IMR-90 (cell line): ENCODE measurements at regions not wholly inside any gene's neighbourhood (a gene's known extent, or its start where the extent isn't known, plus 50 kb on each side); places are given as distances from the start of the nearest gene placed in this dataset.

Source experiments
- ATAC-seq: fragments of 200-7000 bp; cut with Tn5 transposase; 2 replicates; pipeline ENCODE4 v1.9.1; 2020; ENCODE audit warnings: low read depth, mild to moderate bottlenecking, moderate library complexity
- BruUV-seq: library from RNA; stranded (reverse); fragments of 400-500 nt; replicated peaks from 2 replicates; lab custom pipeline; 2021; lab: Mats Ljungman, UMichigan
- CTCF ChIA-PET: fragments of 300-600 bp; formaldehyde crosslinking; extraction: SDS; loops from one replicate; lab custom pipeline; 2021; ENCODE audit warnings: antibody characterized with exemption; lab: Yijun Ruan, JAX
- POLR2A ChIA-PET: fragments of 300-600 bp; sonication (Branson Sonifier 250); formaldehyde crosslinking; loops from one replicate; lab custom pipeline; 2022; ENCODE audit warnings: antibody characterized with exemption; ENCODE audit not compliant: unreplicated experiment; lab: Charles Lee
- DNase-seq: peaks from one replicate; pipeline ENCODE4 v3.0.0; 2013
- H2AFZ ChIP-seq: replicated peaks from 2 replicates; pipeline ENCODE3; 2013; ENCODE audit warnings: low read length, mild to moderate bottlenecking; ENCODE audit not compliant: poor library complexity
- H2AK5ac ChIP-seq: 2 replicates; pipeline ENCODE4 v1.6.1; 2013; ENCODE audit warnings: low read depth, low read length, inconsistent platforms
- H2AK9ac ChIP-seq: replicated peaks from 2 replicates; pipeline ENCODE3; 2013; ENCODE audit warnings: mild to moderate bottlenecking, low read depth, low read length, moderate library complexity; ENCODE audit not compliant: poor library complexity
- H2BK120ac ChIP-seq: 2 replicates; pipeline ENCODE4 v1.6.1; 2013; ENCODE audit warnings: low read depth, low read length, inconsistent platforms
- H2BK15ac ChIP-seq: 3 replicates; pipeline ENCODE4 v1.6.1; 2013; ENCODE audit warnings: low read depth, low read length, inconsistent platforms
- H2BK20ac ChIP-seq: 2 replicates; pipeline ENCODE4 v1.6.1; 2013; ENCODE audit warnings: low read depth, mild to moderate bottlenecking, inconsistent platforms, low read length, moderate library complexity
- H2BK5ac ChIP-seq: 2 replicates; pipeline ENCODE4 v1.6.1; 2013; ENCODE audit warnings: mild to moderate bottlenecking, low read depth, low read length, inconsistent platforms; ENCODE audit not compliant: poor library complexity, severe bottlenecking
- H3K14ac ChIP-seq: replicated peaks from 2 replicates; pipeline ENCODE4 v1.6.1; 2013; ENCODE audit warnings: low read depth, low read length, inconsistent platforms
- H3K18ac ChIP-seq: 2 replicates; pipeline ENCODE4 v1.6.1; 2013; ENCODE audit warnings: low read depth, low read length, control low read depth
- H3K23ac ChIP-seq: 2 replicates; pipeline ENCODE4 v1.6.1; 2013; ENCODE audit warnings: low read depth, low read length, inconsistent platforms
- H3K27ac ChIP-seq: 2 replicates; pipeline ENCODE4 v1.5.1; 2013; ENCODE audit warnings: mild to moderate bottlenecking, control low read depth, low read length; ENCODE audit not compliant: insufficient read depth
- H3K27me3 ChIP-seq: 2 replicates; pipeline ENCODE4 v1.6.1; 2013; ENCODE audit warnings: low read length; ENCODE audit not compliant: control insufficient read depth, insufficient read depth
- H3K36me3 ChIP-seq: 2 replicates; pipeline ENCODE4 v1.6.1; 2013; ENCODE audit warnings: low read length, mixed read lengths; ENCODE audit not compliant: control insufficient read depth, insufficient read depth
- H3K4ac ChIP-seq: 2 replicates; pipeline ENCODE4 v1.6.1; 2013; ENCODE audit warnings: low read depth, low read length, inconsistent platforms
- H3K4me1 ChIP-seq: 2 replicates; pipeline ENCODE4 v1.6.1; 2013; ENCODE audit warnings: low read length, mixed read lengths; ENCODE audit not compliant: control insufficient read depth, insufficient read depth
- H3K4me2 ChIP-seq: 2 replicates; pipeline ENCODE4 v1.6.1; 2013; ENCODE audit warnings: low read depth, mild to moderate bottlenecking, control low read depth, low read length, moderate library complexity
- H3K4me3 ChIP-seq: 2 replicates; pipeline ENCODE4 v1.5.1; 2013; ENCODE audit warnings: low read depth, mild to moderate bottlenecking, control low read depth, low read length, moderate library complexity; ENCODE audit not compliant: insufficient read depth
- H3K56ac ChIP-seq: 2 replicates; pipeline ENCODE4 v1.6.1; 2013; ENCODE audit warnings: low read length, inconsistent platforms; ENCODE audit not compliant: insufficient read depth; ENCODE audit errors: extremely low read depth
- H3K79me1 ChIP-seq, 2 experiments: 2 replicates each; pipeline ENCODE4 v1.6.1; 2013; ENCODE audit warnings: low read length in 2 of 2, inconsistent platforms in 1 of 2, low read depth in 1 of 2
- H3K9ac ChIP-seq: 2 replicates; pipeline ENCODE4 v1.6.1; 2013; ENCODE audit warnings: low read depth, low read length, control low read depth
- H3K9me1 ChIP-seq: 2 replicates; pipeline ENCODE4 v1.6.1; 2013; ENCODE audit warnings: low read length, inconsistent platforms; ENCODE audit not compliant: insufficient read depth
- H3K9me3 ChIP-seq: 2 replicates; pipeline ENCODE4 v1.6.1; 2013; ENCODE audit warnings: low read length; ENCODE audit not compliant: control insufficient read depth, insufficient read depth
- H4K20me1 ChIP-seq: 2 replicates; pipeline ENCODE4 v1.6.1; 2013; ENCODE audit warnings: low read length, inconsistent platforms; ENCODE audit not compliant: insufficient read depth
- H4K5ac ChIP-seq: 2 replicates; pipeline ENCODE4 v1.6.1; 2013; ENCODE audit warnings: mild to moderate bottlenecking, low read depth, low read length, control low read depth
- H4K8ac ChIP-seq, 2 experiments: 2 replicates each; pipeline ENCODE4 v1.6.1; 2013; ENCODE audit warnings: low read depth in 2 of 2, low read length in 2 of 2, control low read depth in 1 of 2, inconsistent platforms in 1 of 2
- H4K91ac ChIP-seq: 2 replicates; pipeline ENCODE4 v1.6.1; 2013; ENCODE audit warnings: low read depth, low read length, inconsistent platforms; ENCODE audit not compliant: insufficient read depth
- ELK1 ChIP-seq: fragments of 150-350 bp; IDR thresholded peaks from 2 replicates; pipeline ENCODE4 v1.6.1; 2016; ENCODE audit warnings: low read depth, mild to moderate bottlenecking, low read length, moderate library complexity, borderline replicate concordance
- whole genome bisulfite sequencing, 2 experiments: methylation state at CpG; one replicate each; pipeline versions ENCODE4 v1.1.5 to v1.1.7; 2013; ENCODE audit warnings: missing lambda C conversion rate in 2 of 2; ENCODE audit not compliant: insufficient read length in 1 of 2; ENCODE audit errors: extremely low coverage in 2 of 2; 5-methylcytosine and 5-hydroxymethylcytosine counted together
- dilution Hi-C: fragments of 300-500 bp; cut with HindIII; formaldehyde crosslinking; loops from one replicate; pipeline ENCODE4 v1.14.3; 2018; ENCODE audit warnings: low sequenced_read_pairs; ENCODE audit not compliant: unreplicated experiment
- in situ Hi-C: fragments of 300-500 bp; cut with MboI; formaldehyde crosslinking; loops from 3 replicates; pipeline ENCODE4 v1.14.3; 2019; ENCODE audit warnings: low sequenced_read_pairs, inconsistent platforms, mixed read lengths
- intact Hi-C: fragments of 100-400 bp; cut with micrococcal nuclease; formaldehyde crosslinking; loops from 2 replicates; pipeline ENCODE4 v1.10.0; 2022

- Histone ChIP-seq H4K8ac (no peak overlapping the region), H4K20me1 (no peaks in the 10 kb centered on the region), H3K4me3 (no peak overlapping the region), H3K79me1 (no peaks in the 10 kb centered on the region), H3K4me2 (no peak overlapping the region), H3K56ac (no peak overlapping the region), H3K23ac (no peak overlapping the region), H4K5ac (no peak overlapping the region), H3K36me3 (no peaks in the 10 kb centered on the region), H2AK9ac (no peak overlapping the region), H3K9me1 (peaks cover 7% of the 10 kb centered on the region), H3K9ac (no peak overlapping the region), H3K9me3 (no peaks in the 10 kb centered on the region), H3K4me1 (peaks cover 30% of the 10 kb centered on the region), H3K18ac (no peak overlapping the region; the same call in 1 of the 2 replicates), H3K14ac (no peak overlapping the region), H2BK20ac (no peak overlapping the region), H3K4ac (no peak overlapping the region), H2BK15ac (no peak overlapping the region), H2BK120ac (no peak overlapping the region), H4K91ac (no peak overlapping the region; the same call in 1 of the 2 replicates), H2AFZ (no peak overlapping the region), H2AK5ac (peak overlapping the region; percentile 24; the same call in 1 of the 2 replicates), H3K27ac (no peak overlapping the region), H2BK5ac (no peak overlapping the region), H3K27me3 (no peaks in the 10 kb centered on the region)
- ATAC-seq (no peak), DNase-seq (no peak)
- dilution Hi-C loops (no loop called here), in situ Hi-C loops (no loop called here), intact Hi-C loops (loop anchor here (5.0 kb wide), 1 partner anchor 99 kb away; no protein-coding TSS in a partner anchor)
- POLR2A ChIA-PET: no interaction called here
- WGBS, 2 experiments: 100% methylated on average over 3 of the region's 5 CpGs; no CpG with 5 or more reads in 1 of the 2 experiments
- CTCF ChIA-PET: no interaction called here
- BruUV-seq: no TSS peak
- no peak for TF ChIP-seq ELK1
Measured at GRCh38 chr2:234773129-234773528, 178.7 kb upstream of the SH3BP4 start.
